Esophagus muscularis mucosa (tissue), 4 donors: ENCODE measurements at regions not wholly inside any gene's neighbourhood (a gene's known extent, or its start where the extent isn't known, plus 50 kb on each side); places are given as distances from the start of the nearest gene placed in this dataset.

ENCODE experiments used
- DNase-seq: peaks from one replicate; pipeline ENCODE4 v3.0.0-alpha.2; 2017; ENCODE audit errors: extremely low spot score
- H3K27ac ChIP-seq, 4 donors: fragments of 200-600 bp; sonication (generic); replicated peaks in 1 of 4; 1 replicate in 3 of 4; 2 replicates in 1 of 4; pipeline ENCODE4 v1.5.1; 2016 to 2019; ENCODE audit warnings: mild to moderate bottlenecking in 1 of 4
- H3K27me3 ChIP-seq, 4 donors: fragments of 200-600 bp; sonication (generic); one replicate each; pipeline versions ENCODE4 v1.5.1 to v1.6.0; 2016 to 2019
- H3K36me3 ChIP-seq, 4 donors: fragments of 200-600 bp; sonication (generic); one replicate each; pipeline ENCODE4 v1.5.1; 2016 to 2019
- H3K4me1 ChIP-seq, 4 donors: fragments of 200-600 bp; sonication (generic); one replicate each; pipeline ENCODE4 v1.5.1; 2016 to 2019
- H3K4me3 ChIP-seq, 4 donors: fragments of 200-600 bp; sonication (generic); 1 replicate in 2 of 4; 2 replicates in 2 of 4; pipeline ENCODE4 v1.5.1; 2016 to 2019; ENCODE audit warnings: mild to moderate bottlenecking in 4 of 4, moderate library complexity in 1 of 4
- H3K9me3 ChIP-seq, 4 donors: fragments of 200-600 bp; sonication (generic); 1 replicate in 3 of 4; 2 replicates in 1 of 4; pipeline ENCODE4 v1.5.1; 2016 to 2019
- CTCF ChIP-seq, 3 experiments: fragments of 200-600 bp in 2 of 3; fragments of 450-650 bp in 1 of 3; sonication (generic) in 2 of 3; IDR thresholded peaks; one replicate each; pipeline ENCODE4 v1.5.1; 2017 to 2019; ENCODE audit warnings: antibody characterized with exemption in 3 of 3, mild to moderate bottlenecking in 2 of 3, moderate library complexity in 1 of 3
- EP300 ChIP-seq: sonication (generic); formaldehyde crosslinking; IDR thresholded peaks from one replicate; pipeline ENCODE4 v1.6.1; 2017; ENCODE audit warnings: antibody characterized with exemption
- POLR2A ChIP-seq: fragments of 450-650 bp; IDR thresholded peaks from one replicate; pipeline ENCODE4 v1.6.1; 2017; ENCODE audit warnings: antibody characterized with exemption, moderate library complexity, mild to moderate bottlenecking, low read depth
- POLR2AphosphoS5 ChIP-seq, 2 donors: sonication (generic); formaldehyde crosslinking; IDR thresholded peaks; one replicate each; pipeline ENCODE4 v1.6.1; 2017; ENCODE audit warnings: antibody characterized with exemption in 2 of 2
- WGBS: methylation state at CpG from one replicate; pipeline ENCODE4 v1.1.5; 2018; 5-methylcytosine and 5-hydroxymethylcytosine counted together
- intact Hi-C: fragments of 100-400 bp; cut with DNase I; formaldehyde crosslinking; loops from one replicate; pipeline ENCODE4 v1.15.1; 2023

GRCh38 chr10:21071001-21071673 lies 174.0 kb upstream of the NEBL start:
- Histone ChIP-seq H3K27ac (no peak overlapping the region), H3K4me1 (no peaks in the 10 kb centered on the region), H3K36me3 (no peaks in the 10 kb centered on the region), H3K4me3 (no peak overlapping the region), H3K27me3 (peaks cover 0 to 6% (median 0%) of the 10 kb centered on the region in 4 donors), H3K9me3 (no peaks in the 10 kb centered on the region)
- intact Hi-C loops = loop anchor here (10.0 kb wide), 1 partner anchor 414 kb away; no protein-coding TSS in a partner anchor
- WGBS = 86% methylated on average over 3 of the region's 3 CpGs
- no peak for TF ChIP-seq POLR2AphosphoS5 (IDR thresholded peaks at IDR 0.05)
- no peak for TF ChIP-seq CTCF (IDR thresholded peaks at IDR 0.05)
- no peak for TF ChIP-seq EP300
- TF ChIP-seq POLR2A = no peak
- no peak for DNase-seq

- intact Hi-C loops = loop anchor here (10.0 kb wide), 1 partner anchor 415 kb away; no protein-coding TSS in a partner anchor
- Histone ChIP-seq H3K4me1 (no peaks in the 10 kb centered on the region), H3K27ac (no peak overlapping the region), H3K9me3 (no peaks in the 10 kb centered on the region), H3K36me3 (no peaks in the 10 kb centered on the region), H3K4me3 (no peak overlapping the region), H3K27me3 (peaks cover 0 to 11% (median 0%) of the 10 kb centered on the region in 4 donors)
- no peak for DNase-seq
- TF ChIP-seq EP300 (no peak), CTCF (IDR thresholded peaks at IDR 0.05) (no peak), POLR2A (no peak), POLR2AphosphoS5 (IDR thresholded peaks at IDR 0.05) (no peak)
- WGBS = 48% methylated on average over 10 of the region's 10 CpGs
Measured at GRCh38 chr10:21069929-21070700, 173.0 kb upstream of the NEBL start.

GRCh38 chr10:21069278-21069677 lies 172.2 kb upstream of the NEBL start:
- no peaks in the 10 kb centered on the region for H3K9me3 ChIP-seq
- no peaks in the 10 kb centered on the region for H3K4me1 ChIP-seq
- peaks cover 0 to 11% (median 0%) of the 10 kb centered on the region in 4 donors for H3K27me3 ChIP-seq
- no peak overlapping the region for H3K27ac ChIP-seq
- TF ChIP-seq POLR2AphosphoS5 (IDR thresholded peaks at IDR 0.05) = no peak
- no peak for TF ChIP-seq POLR2A
- TF ChIP-seq CTCF (IDR thresholded peaks at IDR 0.05) = no peak
- no peak for TF ChIP-seq EP300
- no peak overlapping the region for H3K4me3 ChIP-seq
- 74% methylated on average over 5 of the region's 5 CpGs for WGBS
- no peaks in the 10 kb centered on the region for H3K36me3 ChIP-seq
- no peak for DNase-seq
- intact Hi-C loops = no loop called here

GRCh38 chr10:21068026-21068656 lies 171.0 kb upstream of the NEBL start:
- Histone ChIP-seq H3K36me3 (no peaks in the 10 kb centered on the region), H3K4me3 (no peak overlapping the region), H3K4me1 (no peaks in the 10 kb centered on the region), H3K27me3 (peaks cover 0 to 11% (median 0%) of the 10 kb centered on the region in 4 donors), H3K9me3 (no peaks in the 10 kb centered on the region), H3K27ac (no peak overlapping the region)
- TF ChIP-seq CTCF (IDR thresholded peaks at IDR 0.05) (no peak), EP300 (no peak), POLR2A (no peak)
- intact Hi-C loops = no loop called here
- no peak for DNase-seq
- WGBS = 84% methylated on average over 3 of the region's 3 CpGs
